GM12875 (cell line): ENCODE measurements at regions not wholly inside any gene's neighbourhood (a gene's known extent, or its start where the extent isn't known, plus 50 kb on each side); places are given as distances from the start of the nearest gene placed in this dataset.

ENCODE experiments used
- H3K4me3 ChIP-seq: one replicate; pipeline ENCODE4 v1.5.1; 2011; ENCODE audit warnings: low read depth, low read length, control low read depth
- CTCF ChIP-seq: IDR thresholded peaks from 2 replicates; pipeline ENCODE4 v1.5.1; 2011; ENCODE audit warnings: low read depth, mild to moderate bottlenecking, control low read depth, inconsistent platforms, low read length, moderate library complexity, borderline replicate concordance; ENCODE audit not compliant: insufficient read depth

GRCh38 chr13:58056426-58056825 is 424.9 kb downstream of the PCDH17 start:
- H3K4me3 ChIP-seq: no peak overlapping the region
- TF ChIP-seq CTCF: no peak

- TF ChIP-seq CTCF: no peak
- H3K4me3 ChIP-seq: no peak overlapping the region
These were observed 428.1 kb downstream of the PCDH17 start for GRCh38 chr13:58059624-58060023.

DNA sequence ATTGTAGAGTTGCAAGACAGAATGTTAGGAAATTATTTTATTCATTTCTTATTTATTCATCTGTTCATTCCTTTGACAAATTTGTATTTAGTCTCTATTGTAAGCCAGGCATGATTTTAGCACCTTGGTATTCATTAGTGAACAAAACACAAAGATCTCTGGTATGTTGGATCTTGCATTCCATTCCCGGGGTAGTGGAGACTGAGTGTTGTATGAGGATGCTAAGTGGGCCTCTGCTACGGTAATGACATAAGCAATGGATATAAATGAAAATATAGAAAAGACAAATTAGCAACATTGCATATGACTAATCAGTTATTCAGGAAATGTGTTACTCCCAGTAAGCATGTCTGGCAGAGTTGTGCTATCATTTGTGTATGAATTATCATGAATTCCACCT is 449.3 kb downstream of the PCDH17 start:
- no peak for TF ChIP-seq CTCF
- no peak overlapping the region for H3K4me3 ChIP-seq

DNA sequence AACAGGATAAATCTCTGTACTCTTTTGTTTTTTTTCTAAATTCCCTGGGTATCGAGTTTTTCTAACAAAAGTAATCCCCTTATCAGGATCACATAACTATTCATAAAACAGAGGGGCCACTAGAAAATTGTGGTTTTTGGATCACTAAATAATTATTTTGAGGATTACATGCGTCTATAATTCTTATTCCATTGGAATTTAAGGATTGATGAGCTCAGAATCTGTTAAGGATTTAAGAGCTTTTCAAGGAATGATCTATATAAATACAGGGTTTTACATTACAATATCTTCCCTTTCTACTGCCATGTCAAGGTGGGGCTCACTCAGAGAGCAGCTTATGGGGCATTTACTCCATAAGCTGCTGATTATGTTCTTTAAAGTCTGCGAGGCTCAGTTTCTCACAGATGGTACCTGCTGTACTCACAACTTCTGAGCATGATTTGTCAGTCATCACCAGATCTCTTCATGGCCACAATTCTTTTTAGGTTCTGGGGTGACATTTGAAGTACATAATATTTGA is 449.8 kb downstream of the PCDH17 start:
- no peak overlapping the region for H3K4me3 ChIP-seq
- no peak for TF ChIP-seq CTCF

DNA sequence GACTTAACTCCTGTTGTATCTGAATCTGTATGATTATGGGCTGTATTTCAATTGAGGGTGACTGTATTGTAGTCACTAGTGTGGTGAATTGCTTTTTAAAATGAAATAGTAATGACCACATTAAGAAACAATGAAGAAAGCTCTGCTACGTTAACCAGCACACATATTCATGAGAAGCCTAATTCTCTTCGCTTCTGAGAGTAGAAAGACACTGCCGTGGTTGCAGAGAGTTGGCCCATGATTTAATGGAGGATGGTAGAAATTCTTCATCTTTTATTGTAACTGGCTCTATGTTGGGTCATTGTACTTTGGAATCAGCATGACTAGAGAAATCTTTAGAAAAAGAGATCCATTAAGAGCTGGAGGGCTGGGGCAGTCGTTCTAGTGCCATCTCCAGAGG is 451.5 kb downstream of the PCDH17 start:
- no peak for TF ChIP-seq CTCF
- H3K4me3 ChIP-seq: no peak overlapping the region

- no peak overlapping the region for H3K4me3 ChIP-seq
- TF ChIP-seq CTCF: no peak
These were observed 453.7 kb downstream of the PCDH17 start for GRCh38 chr13:58085274-58085673.

DNA sequence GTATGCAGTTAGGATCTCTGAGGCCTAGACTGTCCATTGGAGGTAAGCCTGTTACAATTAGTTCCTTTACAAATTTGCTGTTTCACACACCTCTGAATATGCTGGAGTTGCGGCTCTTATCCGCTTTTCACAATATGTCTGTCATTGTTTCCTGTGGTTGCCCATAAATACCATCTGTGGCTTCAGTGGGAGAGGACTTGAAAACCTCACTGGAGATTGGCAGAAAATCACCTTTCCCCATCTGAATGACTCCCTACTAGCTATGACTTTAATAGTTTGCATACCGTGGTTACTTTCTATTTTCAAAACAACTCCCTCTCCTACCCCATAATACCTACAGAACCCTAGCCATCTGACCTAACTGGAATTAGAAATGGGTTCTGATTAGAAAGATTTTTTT is 454.3 kb downstream of the PCDH17 start:
- TF ChIP-seq CTCF: no peak

More for the DNA sequence above, 454.3 kb downstream of the PCDH17 start:
- H3K4me3 ChIP-seq: no peak overlapping the region
